NCI-H1417 (cell line): ENCODE measurements at regions not wholly inside any gene's neighbourhood (a gene's known extent, or its start where the extent isn't known, plus 50 kb on each side); places are given as distances from the start of the nearest gene placed in this dataset.
"Not testable (repeated sequence)": the region's sequence is repeated elsewhere in the genome, so short reads cannot be mapped to it uniquely, and the experiment has no call there.

Experiments used
- DNase-seq, 3 experiments: peaks; one replicate each; lab custom pipeline; 2025; lab: John Stamatoyannopoulos, UW

GRCh38 chr12:78338054-78338785, 507.5 kb downstream of the NAV3 start:
- no peak for DNase-seq

GRCh38 chr12:78340406-78340805, 509.7 kb downstream of the NAV3 start:
- DNase-seq: no peak

- no peak for DNase-seq
Measured at GRCh38 chr12:78343657-78344056, 513.0 kb downstream of the NAV3 start.

- no peak for DNase-seq
Measured at GRCh38 chr12:78359520-78359919, 505.1 kb upstream of the SYT1 start.

- no peak for DNase-seq
Measured at GRCh38 chr12:78361683-78362082, 502.9 kb upstream of the SYT1 start.

GRCh38 chr12:78371284-78371683, 493.3 kb upstream of the SYT1 start:
- no peak for DNase-seq

GRCh38 chr12:78375461-78375860, 489.1 kb upstream of the SYT1 start:
- no peak for DNase-seq

- DNase-seq: no peak
Measured at GRCh38 chr12:78376257-78376656, 488.3 kb upstream of the SYT1 start.

GRCh38 chr12:78379065-78379464, 485.5 kb upstream of the SYT1 start:
- not testable (repeated sequence) for DNase-seq

- no peak for DNase-seq
Measured at GRCh38 chr12:78383414-78383813, 481.2 kb upstream of the SYT1 start.

- DNase-seq: no peak
Measured at GRCh38 chr12:78384541-78384940, 480.0 kb upstream of the SYT1 start.

GRCh38 chr12:78385541-78385940, 479.0 kb upstream of the SYT1 start:
- no peak for DNase-seq

- DNase-seq: no peak
Measured at GRCh38 chr12:78386871-78387270, 477.7 kb upstream of the SYT1 start.

- DNase-seq: no peak
Measured at GRCh38 chr12:78387721-78388120, 476.9 kb upstream of the SYT1 start.

GRCh38 chr12:78388461-78388860, 476.1 kb upstream of the SYT1 start:
- DNase-seq: no peak

GRCh38 chr12:78390920-78391319, 473.7 kb upstream of the SYT1 start:
- no peak for DNase-seq

- DNase-seq: peak in 2 of 3 experiments; percentile 7 to 59
Measured at GRCh38 chr12:78392918-78393317, 471.7 kb upstream of the SYT1 start.

GRCh38 chr12:78395961-78396360, 468.6 kb upstream of the SYT1 start:
- no peak for DNase-seq

GRCh38 chr12:78396538-78396937, 468.0 kb upstream of the SYT1 start:
- DNase-seq: no peak

- DNase-seq: no peak
Measured at GRCh38 chr12:78398750-78399149, 465.8 kb upstream of the SYT1 start.

- peak in 1 of 3 experiments; percentile 63 for DNase-seq
Measured at GRCh38 chr12:78402366-78403134, 462.0 kb upstream of the SYT1 start.

- peak in 1 of 3 experiments; percentile 55 for DNase-seq
Measured at GRCh38 chr12:78403136-78403535, 461.4 kb upstream of the SYT1 start.

GRCh38 chr12:78403681-78404080, 460.9 kb upstream of the SYT1 start:
- no peak for DNase-seq
